ENCODE measurements at regions not wholly inside any gene's neighbourhood (a gene's known extent, or its start where the extent isn't known, plus 50 kb on each side); places are given as distances from the start of the nearest gene placed in this dataset.
"Not testable (repeated sequence)": the region's sequence is repeated elsewhere in the genome, so short reads cannot be mapped to it uniquely, and the experiment has no call there.

DNA sequence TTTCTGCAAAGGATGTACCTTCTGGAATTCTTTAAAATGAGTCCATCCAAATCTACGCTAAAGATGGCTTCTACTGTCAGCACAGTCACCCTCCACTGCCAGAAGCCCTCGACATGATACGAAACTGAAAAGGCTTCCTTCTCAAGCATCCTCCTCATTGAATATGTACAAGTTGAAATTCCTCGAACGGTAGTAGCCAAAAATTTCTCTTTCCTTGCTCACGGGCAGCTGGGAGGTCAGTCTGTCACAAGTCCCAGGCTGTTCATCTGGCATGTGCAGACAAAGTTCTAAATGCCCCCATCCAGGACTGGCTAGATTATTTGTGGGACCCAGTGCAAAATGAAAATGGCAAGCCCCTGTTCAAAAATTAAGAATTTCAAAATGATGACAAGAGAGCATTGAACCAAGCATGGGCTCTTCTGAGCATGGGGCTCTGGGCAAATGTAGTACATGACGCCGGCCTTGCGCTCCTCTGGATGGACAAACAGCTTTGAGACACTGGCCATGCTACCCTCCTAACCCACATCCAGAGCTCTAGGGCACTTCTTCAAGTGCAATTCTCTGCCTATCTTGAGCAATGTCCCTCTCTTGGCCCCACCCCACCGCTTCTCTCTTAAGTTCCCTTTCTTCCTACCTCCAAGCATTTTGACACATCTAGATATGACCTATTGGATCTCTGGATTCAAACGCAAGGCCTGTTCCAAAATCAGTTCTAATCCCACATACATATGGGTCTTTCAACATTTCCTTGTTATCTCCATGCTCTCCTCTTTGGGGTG, 78.9 kb upstream of the FLT1 start:
- DNase-seq (ENCODE audit: low spot score), result no peak

DNA sequence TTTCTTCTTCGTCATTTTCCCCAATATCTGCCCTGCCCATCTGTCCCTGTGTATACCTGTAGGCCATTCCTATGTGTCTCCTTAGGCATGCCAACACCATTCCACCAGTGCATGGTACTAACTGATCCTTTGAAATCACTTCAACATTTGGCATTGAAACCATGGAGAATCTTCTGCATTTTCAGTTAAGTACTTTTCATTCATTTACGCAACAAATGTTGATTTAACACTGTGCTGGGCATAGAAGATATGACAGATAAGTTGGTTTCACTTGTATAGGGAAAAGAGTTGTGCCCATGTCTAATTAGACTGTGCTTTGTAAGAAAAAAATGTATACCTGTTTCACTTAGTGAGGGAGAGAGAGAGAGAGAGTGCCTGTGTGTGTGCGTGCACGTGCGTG, 77.9 kb upstream of the FLT1 start:
- no peak for DNase-seq (ENCODE audit: low spot score)

DNA sequence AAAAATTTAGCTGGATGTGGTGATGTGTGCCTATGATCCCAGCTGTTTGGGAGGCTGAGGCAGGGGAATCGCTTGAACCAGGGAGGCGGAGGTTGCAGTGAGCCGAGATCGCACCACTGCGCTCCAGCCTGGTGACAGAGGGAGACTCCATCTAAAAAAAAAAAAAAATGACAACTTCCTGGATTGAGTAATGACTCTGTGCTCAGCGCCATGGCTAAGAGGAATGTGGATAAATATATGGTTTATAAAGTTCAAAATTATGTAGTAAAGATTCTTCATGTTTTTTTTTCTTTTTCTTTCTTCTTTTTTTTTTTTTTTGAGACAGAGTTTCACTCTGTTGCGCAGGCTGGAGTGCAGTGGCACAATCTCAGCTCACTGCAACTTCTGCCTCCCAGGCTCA, 75.4 kb upstream of the FLT1 start:
- DNase-seq (ENCODE audit: low spot score), result not testable (repeated sequence)

DNA sequence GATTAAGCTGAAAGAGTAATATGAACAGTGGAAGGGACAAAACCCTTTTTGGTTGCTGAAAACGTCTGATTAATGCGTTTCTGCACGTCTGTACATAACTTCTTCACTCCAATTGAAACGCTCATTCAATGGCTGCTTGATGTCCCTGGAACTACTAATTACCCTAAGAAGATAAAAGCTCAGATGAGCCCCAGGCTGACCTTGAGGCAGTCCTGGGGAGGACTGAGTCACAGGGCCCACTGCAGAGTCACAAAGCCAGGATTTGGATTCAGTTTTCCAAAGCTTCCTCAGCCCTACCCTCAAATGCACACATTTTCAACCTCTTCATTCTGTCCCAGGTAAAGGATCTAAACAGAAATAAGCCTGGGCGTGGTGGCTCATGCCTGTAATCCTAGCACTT, 75.0 kb upstream of the FLT1 start:
- no peak for DNase-seq (ENCODE audit: low spot score)

DNA sequence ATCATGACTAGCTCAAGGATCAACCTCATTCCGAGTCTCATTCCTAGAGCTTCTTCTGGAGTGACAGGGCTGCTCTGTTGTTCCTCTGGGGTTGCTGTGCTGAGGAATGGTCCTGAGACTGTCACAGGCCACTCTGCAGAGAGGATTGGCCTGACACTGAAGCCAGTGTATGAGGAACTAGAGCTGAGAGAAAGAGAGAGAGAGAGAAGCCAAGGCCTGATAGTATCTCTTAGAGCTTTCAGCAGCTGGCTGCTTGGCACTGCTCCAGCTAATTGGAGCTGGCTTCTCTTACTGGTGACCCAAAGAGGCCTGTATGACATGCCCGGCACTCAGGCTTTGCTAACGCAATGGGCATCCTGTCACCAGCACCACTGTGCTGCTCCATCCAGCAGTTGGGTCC, 73.4 kb upstream of the FLT1 start:
- peak; percentile 29 for DNase-seq (ENCODE audit: low spot score)

GRCh38 chr13:28566891-28567290, 72.0 kb upstream of the FLT1 start:
- no peak for DNase-seq (ENCODE audit: low spot score)

- DNase-seq (ENCODE audit: low spot score), result no peak
These were observed 71.4 kb upstream of the FLT1 start for GRCh38 chr13:28566283-28566682.

DNA sequence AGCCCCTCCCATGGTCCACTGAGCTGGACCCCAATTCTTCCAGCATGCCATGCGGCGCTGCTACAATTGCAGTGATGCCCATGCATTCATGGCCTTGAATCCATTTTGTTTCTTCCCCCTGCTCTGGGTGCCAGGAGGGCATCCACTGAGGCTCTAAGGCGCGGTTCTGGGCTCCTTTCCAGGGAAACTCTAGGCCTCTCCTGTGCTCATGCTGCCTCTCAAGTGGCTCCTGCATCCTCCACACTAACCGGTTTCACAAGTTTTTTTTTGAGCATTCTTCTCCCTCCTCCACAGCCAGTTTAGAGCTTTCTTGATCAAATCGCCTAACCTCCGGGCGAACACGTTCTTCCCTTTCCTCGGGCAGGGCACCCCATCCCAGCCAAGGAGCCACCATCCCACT, 69.1 kb upstream of the FLT1 start:
- no peak for DNase-seq (ENCODE audit: low spot score)

- DNase-seq (ENCODE audit: low spot score), result no peak
These were observed 68.7 kb upstream of the FLT1 start for GRCh38 chr13:28563609-28564008.

GRCh38 chr13:28560612-28561011, 65.7 kb upstream of the FLT1 start:
- no peak for DNase-seq (ENCODE audit: low spot score)

- no peak for DNase-seq (ENCODE audit: low spot score)
These were observed 64.8 kb upstream of the FLT1 start for GRCh38 chr13:28559636-28560259.

- DNase-seq (ENCODE audit: low spot score), result no peak
These were observed 63.6 kb upstream of the FLT1 start for GRCh38 chr13:28558567-28558966.

DNA sequence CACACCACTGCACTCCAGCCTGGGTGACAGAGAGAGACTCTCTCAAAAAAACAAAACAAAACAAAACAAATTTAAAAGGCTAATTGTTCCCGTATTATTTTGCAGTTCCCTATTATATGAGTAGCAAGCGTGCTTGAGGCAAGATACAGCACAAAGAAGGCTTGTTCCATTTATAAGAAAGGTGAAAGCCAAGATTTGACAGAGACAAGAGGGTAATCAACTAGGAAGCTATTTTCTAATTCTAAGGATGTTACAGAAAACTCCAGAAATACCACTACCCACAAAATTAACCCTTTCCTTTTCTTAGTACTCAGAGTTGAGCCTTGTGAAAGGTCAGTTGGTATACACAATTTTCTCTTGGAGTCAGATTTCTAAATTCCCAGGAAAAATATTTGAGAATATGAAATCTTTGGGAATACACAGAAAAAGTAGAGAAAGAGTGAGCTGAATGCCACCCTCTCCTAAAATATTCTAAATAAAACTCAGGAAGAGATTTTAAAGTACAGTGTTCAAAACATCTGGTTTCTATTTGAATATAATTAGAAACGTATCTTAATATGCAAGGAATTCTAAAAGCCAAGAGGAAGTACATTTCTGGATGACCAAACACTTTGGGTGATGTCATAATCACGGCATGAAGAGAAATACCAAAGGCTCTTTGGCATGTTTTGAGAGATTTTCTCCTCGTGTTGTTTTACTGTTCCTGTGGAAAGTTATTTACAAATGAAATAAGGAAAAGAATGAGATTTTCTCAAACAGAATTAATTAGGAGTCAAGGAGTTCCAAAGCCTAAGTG, 63.0 kb upstream of the FLT1 start:
- DNase-seq (ENCODE audit: low spot score), result no peak

- DNase-seq (ENCODE audit: low spot score), result no peak
These were observed 60.2 kb upstream of the FLT1 start for GRCh38 chr13:28555096-28555495.

- DNase-seq (ENCODE audit: low spot score), result no peak
These were observed 59.0 kb upstream of the FLT1 start for GRCh38 chr13:28553971-28554370.

GRCh38 chr13:28552288-28552687, 57.4 kb upstream of the FLT1 start:
- DNase-seq (ENCODE audit: low spot score), result no peak

GRCh38 chr13:28551498-28551895, 56.6 kb upstream of the FLT1 start:
- DNase-seq (ENCODE audit: low spot score), result no peak

DNA sequence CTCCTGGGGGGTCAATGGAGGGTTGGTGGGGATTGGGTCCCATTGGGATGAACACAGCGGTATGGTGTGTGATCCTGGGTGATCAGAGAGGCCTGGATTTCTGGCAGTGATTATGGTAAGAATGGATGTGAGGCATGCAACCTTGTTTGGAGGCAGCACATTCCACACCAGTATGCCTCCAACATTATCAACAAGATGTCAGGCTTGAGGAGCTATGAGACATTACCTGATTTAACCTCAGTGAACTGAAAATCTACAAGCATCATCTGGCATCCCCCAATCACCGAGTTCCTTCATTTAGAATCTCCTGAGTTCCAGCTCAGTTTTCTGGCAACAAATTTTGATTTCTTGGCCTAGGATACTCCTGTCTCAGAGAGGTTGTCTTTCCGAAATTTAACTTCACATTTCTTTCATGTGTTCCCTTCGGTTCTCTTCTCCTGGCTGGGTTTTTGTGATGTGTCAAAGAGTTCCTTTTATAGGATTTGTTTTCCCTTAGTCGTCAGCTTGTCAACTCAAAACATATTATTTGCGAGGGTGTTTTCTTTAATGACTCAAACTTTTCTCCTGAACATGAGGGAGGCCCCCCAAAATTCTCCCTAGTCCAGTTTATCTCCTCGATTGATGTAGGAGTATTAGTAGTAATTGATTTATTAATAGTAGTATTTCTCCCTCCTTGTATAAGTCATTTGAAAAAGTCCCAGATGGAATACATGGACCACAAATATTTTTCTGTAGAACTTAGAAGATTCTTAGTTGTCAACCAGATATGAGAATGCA, 56.0 kb upstream of the FLT1 start:
- DNase-seq (ENCODE audit: low spot score), result no peak

DNA sequence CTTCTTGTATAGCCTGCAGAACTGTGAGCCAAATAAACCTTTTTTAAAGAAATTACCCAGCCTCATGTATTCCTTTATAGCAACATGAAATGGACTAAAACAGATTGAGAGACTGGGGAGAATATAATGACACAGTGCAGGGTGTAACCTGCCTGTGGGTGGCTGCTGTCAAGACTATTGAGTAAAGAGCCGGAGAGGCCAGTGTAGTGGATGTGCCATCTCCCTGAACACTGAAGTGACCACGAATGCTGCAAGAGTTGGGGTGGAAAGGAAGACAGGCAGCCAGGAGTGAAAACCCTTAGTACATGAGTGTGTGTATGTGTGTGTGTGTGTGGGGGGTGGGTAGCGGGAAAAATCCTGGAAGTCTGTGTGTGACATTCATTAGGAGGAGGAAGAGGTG, 55.2 kb upstream of the FLT1 start:
- DNase-seq (ENCODE audit: low spot score), result no peak

DNA sequence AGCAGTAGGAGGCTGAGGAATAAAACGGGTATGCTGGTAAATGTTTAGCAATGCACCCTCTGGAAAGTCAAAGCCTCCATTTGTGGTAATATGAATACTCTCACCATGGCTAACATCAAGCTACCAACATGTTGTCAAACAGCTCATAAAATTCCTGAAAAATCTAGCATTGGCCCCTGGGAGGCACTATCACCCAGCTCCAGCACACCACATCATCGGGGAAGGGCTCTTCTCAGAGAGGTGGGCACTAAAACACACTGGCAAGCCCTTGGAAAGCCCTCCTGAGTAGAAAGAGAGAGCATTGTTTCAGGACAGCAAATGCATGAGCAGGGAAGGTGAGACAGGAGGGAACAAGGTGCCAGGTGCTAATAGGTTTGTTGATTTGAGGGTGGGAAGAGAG, 53.9 kb upstream of the FLT1 start:
- DNase-seq (ENCODE audit: low spot score), result no peak

DNA sequence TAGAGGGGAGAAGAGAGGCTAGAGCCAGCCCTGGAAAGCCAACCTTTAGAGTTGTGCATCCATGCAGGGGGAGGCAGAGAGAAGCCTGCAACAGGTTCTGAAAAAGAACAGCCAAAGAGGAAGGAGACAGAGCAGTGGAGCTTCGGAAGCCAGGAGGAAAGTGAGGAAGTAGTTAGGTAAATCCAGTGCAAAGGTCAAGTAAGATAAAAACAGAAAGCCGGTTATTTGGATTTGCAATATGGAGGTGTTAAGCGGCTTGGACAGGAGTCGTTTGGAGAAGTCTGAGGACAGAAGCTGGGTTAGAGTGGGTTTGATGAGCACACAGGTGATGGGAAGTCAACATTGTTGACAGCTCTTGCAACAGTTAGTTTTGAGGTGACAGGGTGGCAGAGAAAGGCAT, 53.5 kb upstream of the FLT1 start:
- DNase-seq (ENCODE audit: low spot score), result no peak

DNA sequence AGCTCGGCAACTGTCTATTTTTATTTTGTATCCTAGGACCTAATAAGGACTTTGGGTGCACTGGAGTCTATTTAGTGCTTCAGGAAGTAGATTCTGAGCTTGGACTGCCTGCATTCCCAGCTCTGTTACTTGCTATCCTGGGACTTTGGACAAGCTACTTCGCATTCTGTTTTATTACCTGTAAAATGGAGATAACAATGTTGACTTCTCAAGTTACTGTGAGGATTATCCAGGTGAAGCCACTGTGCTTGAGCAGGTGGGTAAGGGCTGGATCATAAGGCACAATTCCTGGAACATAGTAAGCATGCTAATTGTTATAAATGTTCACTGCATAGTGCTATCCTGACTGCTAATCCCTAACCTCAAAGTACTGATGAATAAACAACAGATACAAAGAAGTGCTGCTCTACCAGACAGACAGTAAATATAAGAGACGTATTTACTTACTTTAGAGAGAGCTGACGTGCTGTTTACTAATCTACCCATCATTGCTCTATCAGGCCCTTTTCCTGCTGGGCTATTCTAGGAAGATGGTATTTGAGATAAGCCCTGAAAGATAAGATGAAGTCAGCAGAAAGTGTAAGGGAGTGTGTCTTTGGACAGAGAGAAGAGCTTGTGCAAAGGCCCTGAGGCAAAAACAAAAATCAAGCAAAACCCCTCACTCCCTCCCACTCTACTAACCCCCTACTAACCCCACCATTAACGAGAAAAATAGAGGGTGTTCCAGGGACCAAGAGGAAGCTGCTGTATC, 50.8 kb upstream of the FLT1 start:
- DNase-seq (ENCODE audit: low spot score), result no peak
